ENCODE measurements at regions not wholly inside any gene's neighbourhood (a gene's known extent, or its start where the extent isn't known, plus 50 kb on each side); places are given as distances from the start of the nearest gene placed in this dataset.
"Not testable (repeated sequence)": the region's sequence is repeated elsewhere in the genome, so short reads cannot be mapped to it uniquely, and the experiment has no call there.

- Histone ChIP-seq H3K36me3 (ENCODE audit: control insufficient read depth, insufficient read depth, low read length) (no peaks in the 10 kb centered on the region), H3K27me3 (ENCODE audit: control insufficient read depth, insufficient read depth, low read length) (no peaks in the 10 kb centered on the region), H3K9me3 (ENCODE audit: control insufficient read depth, insufficient read depth, low read length) (no peaks in the 10 kb centered on the region), H3K27ac (ENCODE audit: low read length) (no peak overlapping the region), H3K4me1 (ENCODE audit: control insufficient read depth, insufficient read depth, low read length) (no peaks in the 10 kb centered on the region), H3K4me3 (ENCODE audit: low read length) (no peak overlapping the region)
- DNase-seq (no peak), ATAC-seq (no peak)
- Mint-ChIP-seq H3K4me1 (peaks cover 25 to 26% of the 10 kb centered on the region in 2 donors), H3K27ac (no peak overlapping the region), H3K4me3 (no peak overlapping the region), H3K9me3 (no peaks in the 10 kb centered on the region), H3K27me3 (ENCODE audit: low read depth in 2 of 2) (no peaks in the 10 kb centered on the region), H3K36me3 (no peaks in the 10 kb centered on the region)
- intact Hi-C loops (cut with micrococcal nuclease), result no loop called here
- TF ChIP-seq CTCF (IDR thresholded peaks at IDR 0.05), result no peak
- WGBS (ENCODE audit: insufficient coverage), result 80% methylated on average over 4 of the region's 4 CpGs
Observed at GRCh38 chr11:92460213-92460612, 235.6 kb downstream of the FAT3 start.

GRCh38 chr11:92461447-92461846, 236.8 kb downstream of the FAT3 start:
- peaks cover 31 to 32% of the 10 kb centered on the region in 2 donors for H3K4me1 Mint-ChIP-seq
- DNase-seq (no peak), ATAC-seq (peak; percentile 30 to 85 (median 38))
- TF ChIP-seq CTCF (IDR thresholded peaks at IDR 0.05), result no peak
- no peaks in the 10 kb centered on the region for H3K4me1 ChIP-seq (ENCODE audit: control insufficient read depth, insufficient read depth, low read length)
- H3K9me3 ChIP-seq (ENCODE audit: control insufficient read depth, insufficient read depth, low read length), result no peaks in the 10 kb centered on the region
- WGBS (ENCODE audit: insufficient coverage), result 80% methylated on average over 3 of the region's 3 CpGs
- no peak overlapping the region for H3K4me3 Mint-ChIP-seq
- H3K27me3 Mint-ChIP-seq (ENCODE audit: low read depth in 2 of 2), result no peaks in the 10 kb centered on the region
- no peaks in the 10 kb centered on the region for H3K9me3 Mint-ChIP-seq
- no peaks in the 10 kb centered on the region for H3K36me3 Mint-ChIP-seq
- no peak overlapping the region for H3K27ac ChIP-seq (ENCODE audit: low read length)
- H3K27me3 ChIP-seq (ENCODE audit: control insufficient read depth, insufficient read depth, low read length), result no peaks in the 10 kb centered on the region
- H3K36me3 ChIP-seq (ENCODE audit: control insufficient read depth, insufficient read depth, low read length), result no peaks in the 10 kb centered on the region
- no peak overlapping the region for H3K4me3 ChIP-seq (ENCODE audit: low read length)
- no peak overlapping the region for H3K27ac Mint-ChIP-seq
- intact Hi-C loops (cut with micrococcal nuclease), result no loop called here

- H3K4me3 ChIP-seq (ENCODE audit: low read length), result no peak overlapping the region
- Mint-ChIP-seq H3K9me3 (no peaks in the 10 kb centered on the region), H3K36me3 (no peaks in the 10 kb centered on the region), H3K4me1 (peaks cover 31 to 32% of the 10 kb centered on the region in 2 donors), H3K4me3 (no peak overlapping the region), H3K27ac (no peak overlapping the region), H3K27me3 (ENCODE audit: low read depth in 2 of 2) (no peaks in the 10 kb centered on the region)
- no peak for ATAC-seq
- intact Hi-C loops (cut with micrococcal nuclease), result no loop called here
- DNase-seq, result no peak
- 80% methylated on average over 1 of the region's 1 CpG for WGBS (ENCODE audit: insufficient coverage)
- no peaks in the 10 kb centered on the region for H3K36me3 ChIP-seq (ENCODE audit: control insufficient read depth, insufficient read depth, low read length)
- H3K9me3 ChIP-seq (ENCODE audit: control insufficient read depth, insufficient read depth, low read length), result no peaks in the 10 kb centered on the region
- no peaks in the 10 kb centered on the region for H3K4me1 ChIP-seq (ENCODE audit: control insufficient read depth, insufficient read depth, low read length)
- no peaks in the 10 kb centered on the region for H3K27me3 ChIP-seq (ENCODE audit: control insufficient read depth, insufficient read depth, low read length)
- TF ChIP-seq CTCF (IDR thresholded peaks at IDR 0.05), result no peak
- H3K27ac ChIP-seq (ENCODE audit: low read length), result no peak overlapping the region
Observed at GRCh38 chr11:92462821-92463220, 238.2 kb downstream of the FAT3 start.

GRCh38 chr11:92464822-92465221, 240.2 kb downstream of the FAT3 start:
- H3K4me3 Mint-ChIP-seq, result no peak overlapping the region
- H3K4me1 Mint-ChIP-seq, result peaks cover 27 to 29% of the 10 kb centered on the region in 2 donors
- no peaks in the 10 kb centered on the region for H3K4me1 ChIP-seq (ENCODE audit: control insufficient read depth, insufficient read depth, low read length)
- 77% methylated on average over 6 of the region's 6 CpGs for WGBS (ENCODE audit: insufficient coverage)
- no peak for ATAC-seq
- no peak overlapping the region for H3K27ac Mint-ChIP-seq
- no peak for TF ChIP-seq CTCF (IDR thresholded peaks at IDR 0.05)
- no peak overlapping the region for H3K4me3 ChIP-seq (ENCODE audit: low read length)
- peaks cover 0 to 2% of the 10 kb centered on the region in 2 donors for H3K9me3 Mint-ChIP-seq
- DNase-seq, result no peak
- H3K27me3 ChIP-seq (ENCODE audit: control insufficient read depth, insufficient read depth, low read length), result no peaks in the 10 kb centered on the region
- H3K9me3 ChIP-seq (ENCODE audit: control insufficient read depth, insufficient read depth, low read length), result no peaks in the 10 kb centered on the region
- no peaks in the 10 kb centered on the region for H3K36me3 ChIP-seq (ENCODE audit: control insufficient read depth, insufficient read depth, low read length)
- intact Hi-C loops (cut with micrococcal nuclease), result no loop called here
- H3K36me3 Mint-ChIP-seq, result no peaks in the 10 kb centered on the region
- H3K27me3 Mint-ChIP-seq (ENCODE audit: low read depth in 2 of 2), result no peaks in the 10 kb centered on the region
- H3K27ac ChIP-seq (ENCODE audit: low read length), result no peak overlapping the region

- ATAC-seq; H3K36me3 Mint-ChIP-seq; H3K27ac ChIP-seq (ENCODE audit: low read length); H3K27ac Mint-ChIP-seq; DNase-seq; H3K9me3 ChIP-seq (ENCODE audit: control insufficient read depth, insufficient read depth, low read length); intact Hi-C loops (cut with micrococcal nuclease); H3K9me3 Mint-ChIP-seq; H3K4me3 ChIP-seq (ENCODE audit: low read length); H3K27me3 Mint-ChIP-seq (ENCODE audit: low read depth in 2 of 2); H3K36me3 ChIP-seq (ENCODE audit: control insufficient read depth, insufficient read depth, low read length); H3K27me3 ChIP-seq (ENCODE audit: control insufficient read depth, insufficient read depth, low read length); H3K4me1 ChIP-seq (ENCODE audit: control insufficient read depth, insufficient read depth, low read length): not testable (repeated sequence)
- H3K4me3 Mint-ChIP-seq, result peak overlapping the region; percentile 28
- H3K4me1 Mint-ChIP-seq, result peaks cover 22 to 29% of the 10 kb centered on the region in 2 donors
- 33% methylated on average over 1 of the region's 3 CpGs for WGBS (ENCODE audit: insufficient coverage)
Observed at GRCh38 chr11:92465410-92465809, 240.8 kb downstream of the FAT3 start.
